ENCODE measurements at regions not wholly inside any gene's neighbourhood (a gene's known extent, or its start where the extent isn't known, plus 50 kb on each side); places are given as distances from the start of the nearest gene placed in this dataset.

- TF ChIP-seq CTCF (IDR thresholded peaks at IDR 0.05; ENCODE audit: borderline replicate concordance, extremely low read depth, insufficient read depth) = no peak
- Histone ChIP-seq H3K9me3 (ENCODE audit: control insufficient read depth in 2 of 3, insufficient read depth in 1 of 3, low read length in 3 of 3) (no peaks in the 10 kb centered on the region), H3K27me3 (ENCODE audit: control insufficient read depth, insufficient read depth, low read length) (no peaks in the 10 kb centered on the region), H3K27ac (ENCODE audit: low read depth in 2 of 2, low read length in 2 of 2) (no peak overlapping the region), H3K4me1 (ENCODE audit: control insufficient read depth in 2 of 3, insufficient read depth in 2 of 3, low read depth in 1 of 3, low read length in 3 of 3) (peaks cover 0 to 7% (median 0%) of the 10 kb centered on the region in 3 donors), H3K36me3 (ENCODE audit: control insufficient read depth in 2 of 3, insufficient read depth in 3 of 3, low read length in 3 of 3) (no peaks in the 10 kb centered on the region), H3K9ac (ENCODE audit: low read length in 3 of 3) (no peak overlapping the region), H3K4me3 (ENCODE audit: low read length in 3 of 3) (no peak overlapping the region)
- intact Hi-C loops (cut with DNase I) = no loop called here
- FAIRE-seq (no peak), DNase-seq (no peak)
These were observed 1239.1 kb upstream of the TENM3 start for GRCh38 chr4:181004056-181004455.

GRCh38 chr4:181006499-181007260 lies 1236.5 kb upstream of the TENM3 start:
- Histone ChIP-seq H3K27ac (ENCODE audit: low read depth in 2 of 2, low read length in 2 of 2) (no peak overlapping the region), H3K27me3 (ENCODE audit: control insufficient read depth, insufficient read depth, low read length) (no peaks in the 10 kb centered on the region), H3K4me3 (ENCODE audit: low read length in 3 of 3) (peak overlapping the region; percentile 21 to 37 (median 28)), H3K9me3 (ENCODE audit: control insufficient read depth in 2 of 3, insufficient read depth in 1 of 3, low read length in 3 of 3) (no peaks in the 10 kb centered on the region), H3K4me1 (ENCODE audit: control insufficient read depth in 2 of 3, insufficient read depth in 2 of 3, low read depth in 1 of 3, low read length in 3 of 3) (peaks cover 0 to 7% (median 0%) of the 10 kb centered on the region in 3 donors), H3K9ac (ENCODE audit: low read length in 3 of 3) (no peak overlapping the region), H3K36me3 (ENCODE audit: control insufficient read depth in 2 of 3, insufficient read depth in 3 of 3, low read length in 3 of 3) (no peaks in the 10 kb centered on the region)
- no peak for FAIRE-seq
- peak in 3 of 5 donors; percentile 9 to 48 (median 46) for DNase-seq
- no peak for TF ChIP-seq CTCF (IDR thresholded peaks at IDR 0.05; ENCODE audit: borderline replicate concordance, extremely low read depth, insufficient read depth)
- intact Hi-C loops (cut with DNase I) = no loop called here

GRCh38 chr4:181007751-181008150 lies 1235.5 kb upstream of the TENM3 start:
- H3K36me3 ChIP-seq (ENCODE audit: control insufficient read depth in 2 of 3, insufficient read depth in 3 of 3, low read length in 3 of 3) = no peaks in the 10 kb centered on the region
- TF ChIP-seq CTCF (IDR thresholded peaks at IDR 0.05; ENCODE audit: borderline replicate concordance, extremely low read depth, insufficient read depth) = no peak
- FAIRE-seq (no peak), DNase-seq (peak in 3 of 5 donors; percentile 10 to 45 (median 26))
- H3K27me3 ChIP-seq (ENCODE audit: control insufficient read depth, insufficient read depth, low read length) = no peaks in the 10 kb centered on the region
- H3K4me1 ChIP-seq (ENCODE audit: control insufficient read depth in 2 of 3, insufficient read depth in 2 of 3, low read depth in 1 of 3, low read length in 3 of 3) = peaks cover 0 to 7% (median 0%) of the 10 kb centered on the region in 3 donors
- H3K27ac ChIP-seq (ENCODE audit: low read depth in 2 of 2, low read length in 2 of 2) = no peak overlapping the region
- no peak overlapping the region for H3K4me3 ChIP-seq (ENCODE audit: low read length in 3 of 3)
- H3K9ac ChIP-seq (ENCODE audit: low read length in 3 of 3) = no peak overlapping the region
- intact Hi-C loops (cut with DNase I) = no loop called here
- no peaks in the 10 kb centered on the region for H3K9me3 ChIP-seq (ENCODE audit: control insufficient read depth in 2 of 3, insufficient read depth in 1 of 3, low read length in 3 of 3)

Data from kidney (tissue), 13 donors.